ENCODE measurements at regions not wholly inside any gene's neighbourhood (a gene's known extent, or its start where the extent isn't known, plus 50 kb on each side); places are given as distances from the start of the nearest gene placed in this dataset.

GRCh38 chr6:76222189-76222588 lies 149.7 kb upstream of the IMPG1 start (continued):
- TF ChIP-seq, protein P1, sequence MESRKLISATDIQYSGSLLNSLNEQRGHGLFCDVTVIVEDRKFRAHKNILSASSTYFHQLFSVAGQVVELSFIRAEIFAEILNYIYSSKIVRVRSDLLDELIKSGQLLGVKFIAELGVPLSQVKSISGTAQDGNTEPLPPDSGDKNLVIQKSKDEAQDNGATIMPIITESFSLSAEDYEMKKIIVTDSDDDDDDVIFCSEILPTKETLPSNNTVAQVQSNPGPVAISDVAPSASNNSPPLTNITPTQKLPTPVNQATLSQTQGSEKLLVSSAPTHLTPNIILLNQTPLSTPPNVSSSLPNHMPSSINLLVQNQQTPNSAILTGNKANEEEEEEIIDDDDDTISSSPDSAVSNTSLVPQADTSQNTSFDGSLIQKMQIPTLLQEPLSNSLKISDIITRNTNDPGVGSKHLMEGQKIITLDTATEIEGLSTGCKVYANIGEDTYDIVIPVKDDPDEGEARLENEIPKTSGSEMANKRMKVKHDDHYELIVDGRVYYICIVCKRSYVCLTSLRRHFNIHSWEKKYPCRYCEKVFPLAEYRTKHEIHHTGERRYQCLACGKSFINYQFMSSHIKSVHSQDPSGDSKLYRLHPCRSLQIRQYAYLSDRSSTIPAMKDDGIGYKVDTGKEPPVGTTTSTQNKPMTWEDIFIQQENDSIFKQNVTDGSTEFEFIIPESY (IDR thresholded peaks at IDR 0.05; ENCODE audit: borderline replicate concordance, low read depth), result no peak
- no peak for TF ChIP-seq NRF1 (IDR thresholded peaks at IDR 0.05; ENCODE audit: low read depth, low read length)

GRCh38 chr6:76221525-76221924 lies 149.1 kb upstream of the IMPG1 start:
- no peak overlapping the region for H3K9ac ChIP-seq
- ChIA-PET CTCF (no interaction called here), POLR2A (no interaction called here)
- no peak for TF ChIP-seq TCF12 (IDR thresholded peaks at IDR 0.05)
- no peak for TF ChIP-seq CHD2 (IDR thresholded peaks at IDR 0.05; ENCODE audit: low read length, partially characterized antibody)
- TF ChIP-seq RAD21 (IDR thresholded peaks at IDR 0.05; ENCODE audit: low read length), result no peak
- TF ChIP-seq GABPA (IDR thresholded peaks at IDR 0.05; ENCODE audit: low read depth), result no peak
- no peak for TF ChIP-seq YY1 (IDR thresholded peaks at IDR 0.05; ENCODE audit: low read depth)
- no peak for TF ChIP-seq POLR2AphosphoS5 (IDR thresholded peaks at IDR 0.05; ENCODE audit: low read depth, low read length)
- TF ChIP-seq TAF1 (IDR thresholded peaks at IDR 0.05; ENCODE audit: borderline replicate concordance, low read depth, low read length), result no peak
- TF ChIP-seq MEF2A (IDR thresholded peaks at IDR 0.05; ENCODE audit: borderline replicate concordance, low read depth), result no peak
- TF ChIP-seq FOSL2 (IDR thresholded peaks at IDR 0.05; ENCODE audit: borderline replicate concordance, low read depth), result no peak
- TF ChIP-seq JUND (IDR thresholded peaks at IDR 0.05), result no peak
- TF ChIP-seq SIN3A (IDR thresholded peaks at IDR 0.05; ENCODE audit: borderline replicate concordance, low read depth, low read length), result no peak
- TF ChIP-seq, protein P2, sequence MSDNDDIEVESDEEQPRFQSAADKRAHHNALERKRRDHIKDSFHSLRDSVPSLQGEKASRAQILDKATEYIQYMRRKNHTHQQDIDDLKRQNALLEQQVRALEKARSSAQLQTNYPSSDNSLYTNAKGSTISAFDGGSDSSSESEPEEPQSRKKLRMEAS (IDR thresholded peaks at IDR 0.05; ENCODE audit: low read depth), result no peak
- TF ChIP-seq ELF1 (IDR thresholded peaks at IDR 0.05), result no peak
- TF ChIP-seq, protein P1 (IDR thresholded peaks at IDR 0.05; ENCODE audit: borderline replicate concordance, low read depth), result no peak
- TF ChIP-seq SMC3 (IDR thresholded peaks at IDR 0.05; ENCODE audit: low read depth, low read length), result no peak
- no peak for TF ChIP-seq RFX5 (IDR thresholded peaks at IDR 0.05; ENCODE audit: low read length)
- TF ChIP-seq RXRA (IDR thresholded peaks at IDR 0.05; ENCODE audit: borderline replicate concordance, low read depth), result no peak
- no peaks in the 10 kb centered on the region for H3F3A ChIP-seq (replicated peaks; ENCODE audit: insufficient read depth)
- no peaks in the 10 kb centered on the region; a peak in 1 of 4 replicates for H3K4me1 ChIP-seq (ENCODE audit: control insufficient read depth in 1 of 2, insufficient read depth in 2 of 2, low read depth in 1 of 2, low read length in 1 of 2)
- H3K9me2 ChIP-seq, result no peaks in the 10 kb centered on the region
- no peak overlapping the region for H2AFZ ChIP-seq (ENCODE audit: low read depth)
- H3K4me3 ChIP-seq (ENCODE audit: low read depth in 2 of 2, low read length in 1 of 2), result no peak overlapping the region
- DNase-seq, result no peak
- no peaks in the 10 kb centered on the region for H3K79me2 ChIP-seq (ENCODE audit: insufficient read depth)
- H3K27ac ChIP-seq (ENCODE audit: low read depth in 2 of 2, low read length in 1 of 2), result no peak overlapping the region
- no peaks in the 10 kb centered on the region for H3K9me3 ChIP-seq
- no peaks in the 10 kb centered on the region for H4K20me1 ChIP-seq (ENCODE audit: insufficient read depth)
- no peaks in the 10 kb centered on the region for H3K27me3 ChIP-seq (ENCODE audit: insufficient read depth)
- 0% methylated on average over 1 of the region's 1 CpG for WGBS (ENCODE audit: low lambda C conversion rate)
- no peak overlapping the region for H3K4me2 ChIP-seq
- H3K36me3 ChIP-seq (replicated peaks in 1 of 2; ENCODE audit: control insufficient read depth in 1 of 2, insufficient read depth in 2 of 2, low read length in 1 of 2), result no peaks in the 10 kb centered on the region

Measured in SK-N-SH (cell line).